SK-N-MC (cell line): ENCODE measurements at regions not wholly inside any gene's neighbourhood (a gene's known extent, or its start where the extent isn't known, plus 50 kb on each side); places are given as distances from the start of the nearest gene placed in this dataset.

ENCODE experiments used
- EZH2 ChIP-seq: fragments of 200-600 bp; sonication (generic); IDR thresholded peaks from one replicate; pipeline ENCODE4 v1.6.1; 2017; ENCODE audit warnings: antibody characterized with exemption
- FOXP2 ChIP-seq: optimal IDR thresholded peaks from 2 replicates; pipeline ENCODE3; 2011; ENCODE audit warnings: mild to moderate bottlenecking, moderate library complexity; ENCODE audit not compliant: insufficient read depth; ENCODE audit errors: extremely low read length, control extremely low read depth

- TF ChIP-seq EZH2 (no peak), FOXP2 (no peak)
Observed at GRCh38 chr15:29344474-29344873, 74.9 kb upstream of the NSMCE3 start.
